ENCODE measurements at regions not wholly inside any gene's neighbourhood (a gene's known extent, or its start where the extent isn't known, plus 50 kb on each side); places are given as distances from the start of the nearest gene placed in this dataset.

DNA sequence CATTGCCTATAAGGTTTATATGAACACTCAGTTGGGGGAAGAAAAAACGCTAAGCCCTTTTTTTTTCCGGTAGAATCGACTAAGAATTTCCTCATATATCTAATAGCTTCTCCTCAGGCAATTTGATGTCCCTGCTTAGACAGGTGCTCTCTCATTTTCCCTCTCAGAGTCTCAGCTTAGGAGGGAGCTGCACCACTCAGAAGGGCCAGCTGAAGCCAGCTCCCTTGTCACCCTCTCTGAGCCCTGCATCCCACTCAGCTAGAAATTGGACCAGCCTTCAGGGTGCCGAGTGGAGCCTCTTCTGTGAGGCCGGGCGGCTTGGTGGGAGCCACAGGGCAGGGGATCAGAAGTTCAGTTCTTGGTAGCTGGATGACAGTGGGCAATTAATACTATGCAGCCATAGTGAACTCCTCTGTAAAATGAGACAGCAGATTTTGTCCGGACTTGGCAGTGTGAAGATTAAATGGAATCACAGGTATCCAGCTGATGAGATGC lies 368.5 kb downstream of the MAFB start:
- no peak for TF ChIP-seq POLR2A (IDR thresholded peaks at IDR 0.05)
- TF ChIP-seq, protein P1, sequence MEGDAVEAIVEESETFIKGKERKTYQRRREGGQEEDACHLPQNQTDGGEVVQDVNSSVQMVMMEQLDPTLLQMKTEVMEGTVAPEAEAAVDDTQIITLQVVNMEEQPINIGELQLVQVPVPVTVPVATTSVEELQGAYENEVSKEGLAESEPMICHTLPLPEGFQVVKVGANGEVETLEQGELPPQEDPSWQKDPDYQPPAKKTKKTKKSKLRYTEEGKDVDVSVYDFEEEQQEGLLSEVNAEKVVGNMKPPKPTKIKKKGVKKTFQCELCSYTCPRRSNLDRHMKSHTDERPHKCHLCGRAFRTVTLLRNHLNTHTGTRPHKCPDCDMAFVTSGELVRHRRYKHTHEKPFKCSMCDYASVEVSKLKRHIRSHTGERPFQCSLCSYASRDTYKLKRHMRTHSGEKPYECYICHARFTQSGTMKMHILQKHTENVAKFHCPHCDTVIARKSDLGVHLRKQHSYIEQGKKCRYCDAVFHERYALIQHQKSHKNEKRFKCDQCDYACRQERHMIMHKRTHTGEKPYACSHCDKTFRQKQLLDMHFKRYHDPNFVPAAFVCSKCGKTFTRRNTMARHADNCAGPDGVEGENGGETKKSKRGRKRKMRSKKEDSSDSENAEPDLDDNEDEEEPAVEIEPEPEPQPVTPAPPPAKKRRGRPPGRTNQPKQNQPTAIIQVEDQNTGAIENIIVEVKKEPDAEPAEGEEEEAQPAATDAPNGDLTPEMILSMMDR (IDR thresholded peaks at IDR 0.05) = no peak
- TF ChIP-seq POLR2AphosphoS5 (IDR thresholded peaks at IDR 0.05; ENCODE audit: insufficient read depth in 1 of 2, low read depth in 1 of 2) = no peak
